IMR-90 (cell line): ENCODE measurements at regions not wholly inside any gene's neighbourhood (a gene's known extent, or its start where the extent isn't known, plus 50 kb on each side); places are given as distances from the start of the nearest gene placed in this dataset.

ENCODE experiments used
- ATAC-seq: fragments of 200-7000 bp; cut with Tn5 transposase; 2 replicates; pipeline ENCODE4 v1.9.1; 2020; ENCODE audit warnings: low read depth, mild to moderate bottlenecking, moderate library complexity
- BruUV-seq: library from RNA; stranded (reverse); fragments of 400-500 nt; replicated peaks from 2 replicates; lab custom pipeline; 2021; lab: Mats Ljungman, UMichigan
- CTCF ChIA-PET: fragments of 300-600 bp; formaldehyde crosslinking; extraction: SDS; loops from one replicate; lab custom pipeline; 2021; ENCODE audit warnings: antibody characterized with exemption; lab: Yijun Ruan, JAX
- POLR2A ChIA-PET: fragments of 300-600 bp; sonication (Branson Sonifier 250); formaldehyde crosslinking; loops from one replicate; lab custom pipeline; 2022; ENCODE audit warnings: antibody characterized with exemption; ENCODE audit not compliant: unreplicated experiment; lab: Charles Lee
- DNase-seq: peaks from one replicate; pipeline ENCODE4 v3.0.0; 2013
- H2AFZ ChIP-seq: replicated peaks from 2 replicates; pipeline ENCODE3; 2013; ENCODE audit warnings: low read length, mild to moderate bottlenecking; ENCODE audit not compliant: poor library complexity
- H2AK5ac ChIP-seq: 2 replicates; pipeline ENCODE4 v1.6.1; 2013; ENCODE audit warnings: low read depth, low read length, inconsistent platforms
- H2AK9ac ChIP-seq: replicated peaks from 2 replicates; pipeline ENCODE3; 2013; ENCODE audit warnings: mild to moderate bottlenecking, low read depth, low read length, moderate library complexity; ENCODE audit not compliant: poor library complexity
- H2BK120ac ChIP-seq: 2 replicates; pipeline ENCODE4 v1.6.1; 2013; ENCODE audit warnings: low read depth, low read length, inconsistent platforms
- H2BK15ac ChIP-seq: 3 replicates; pipeline ENCODE4 v1.6.1; 2013; ENCODE audit warnings: low read depth, low read length, inconsistent platforms
- H2BK20ac ChIP-seq: 2 replicates; pipeline ENCODE4 v1.6.1; 2013; ENCODE audit warnings: low read depth, mild to moderate bottlenecking, inconsistent platforms, low read length, moderate library complexity
- H2BK5ac ChIP-seq: 2 replicates; pipeline ENCODE4 v1.6.1; 2013; ENCODE audit warnings: mild to moderate bottlenecking, low read depth, low read length, inconsistent platforms; ENCODE audit not compliant: poor library complexity, severe bottlenecking
- H3K14ac ChIP-seq: replicated peaks from 2 replicates; pipeline ENCODE4 v1.6.1; 2013; ENCODE audit warnings: low read depth, low read length, inconsistent platforms
- H3K18ac ChIP-seq: 2 replicates; pipeline ENCODE4 v1.6.1; 2013; ENCODE audit warnings: low read depth, low read length, control low read depth
- H3K23ac ChIP-seq: 2 replicates; pipeline ENCODE4 v1.6.1; 2013; ENCODE audit warnings: low read depth, low read length, inconsistent platforms
- H3K27ac ChIP-seq: 2 replicates; pipeline ENCODE4 v1.5.1; 2013; ENCODE audit warnings: mild to moderate bottlenecking, control low read depth, low read length; ENCODE audit not compliant: insufficient read depth
- H3K27me3 ChIP-seq: 2 replicates; pipeline ENCODE4 v1.6.1; 2013; ENCODE audit warnings: low read length; ENCODE audit not compliant: control insufficient read depth, insufficient read depth
- H3K36me3 ChIP-seq: 2 replicates; pipeline ENCODE4 v1.6.1; 2013; ENCODE audit warnings: low read length, mixed read lengths; ENCODE audit not compliant: control insufficient read depth, insufficient read depth
- H3K4ac ChIP-seq: 2 replicates; pipeline ENCODE4 v1.6.1; 2013; ENCODE audit warnings: low read depth, low read length, inconsistent platforms
- H3K4me1 ChIP-seq: 2 replicates; pipeline ENCODE4 v1.6.1; 2013; ENCODE audit warnings: low read length, mixed read lengths; ENCODE audit not compliant: control insufficient read depth, insufficient read depth
- H3K4me2 ChIP-seq: 2 replicates; pipeline ENCODE4 v1.6.1; 2013; ENCODE audit warnings: low read depth, mild to moderate bottlenecking, control low read depth, low read length, moderate library complexity
- H3K4me3 ChIP-seq: 2 replicates; pipeline ENCODE4 v1.5.1; 2013; ENCODE audit warnings: low read depth, mild to moderate bottlenecking, control low read depth, low read length, moderate library complexity; ENCODE audit not compliant: insufficient read depth
- H3K56ac ChIP-seq: 2 replicates; pipeline ENCODE4 v1.6.1; 2013; ENCODE audit warnings: low read length, inconsistent platforms; ENCODE audit not compliant: insufficient read depth; ENCODE audit errors: extremely low read depth
- H3K79me1 ChIP-seq, 2 experiments: 2 replicates each; pipeline ENCODE4 v1.6.1; 2013; ENCODE audit warnings: low read length in 2 of 2, inconsistent platforms in 1 of 2, low read depth in 1 of 2
- H3K9ac ChIP-seq: 2 replicates; pipeline ENCODE4 v1.6.1; 2013; ENCODE audit warnings: low read depth, low read length, control low read depth
- H3K9me1 ChIP-seq: 2 replicates; pipeline ENCODE4 v1.6.1; 2013; ENCODE audit warnings: low read length, inconsistent platforms; ENCODE audit not compliant: insufficient read depth
- H3K9me3 ChIP-seq: 2 replicates; pipeline ENCODE4 v1.6.1; 2013; ENCODE audit warnings: low read length; ENCODE audit not compliant: control insufficient read depth, insufficient read depth
- H4K20me1 ChIP-seq: 2 replicates; pipeline ENCODE4 v1.6.1; 2013; ENCODE audit warnings: low read length, inconsistent platforms; ENCODE audit not compliant: insufficient read depth
- H4K5ac ChIP-seq: 2 replicates; pipeline ENCODE4 v1.6.1; 2013; ENCODE audit warnings: mild to moderate bottlenecking, low read depth, low read length, control low read depth
- H4K8ac ChIP-seq, 2 experiments: 2 replicates each; pipeline ENCODE4 v1.6.1; 2013; ENCODE audit warnings: low read depth in 2 of 2, low read length in 2 of 2, control low read depth in 1 of 2, inconsistent platforms in 1 of 2
- H4K91ac ChIP-seq: 2 replicates; pipeline ENCODE4 v1.6.1; 2013; ENCODE audit warnings: low read depth, low read length, inconsistent platforms; ENCODE audit not compliant: insufficient read depth
- CHD1 ChIP-seq: IDR thresholded peaks from 2 replicates; pipeline ENCODE4 v1.6.1; 2012; ENCODE audit warnings: low read depth, low read length, improper control_type of control experiment
- CTCF ChIP-seq: conservative IDR thresholded peaks from 2 replicates; pipeline ENCODE4 v1.5.1; 2012; ENCODE audit warnings: mild to moderate bottlenecking, low read depth, low read length, improper control_type of control experiment
- FOS ChIP-seq: fragments of 150-350 bp; IDR thresholded peaks from 2 replicates; pipeline ENCODE4 v1.6.1; 2016; ENCODE audit warnings: low read depth, low read length
- NFE2L2 ChIP-seq: fragments of 150-350 bp; IDR thresholded peaks from 2 replicates; pipeline ENCODE4 v1.6.1; 2016; ENCODE audit warnings: low read depth, mild to moderate bottlenecking, low read length
- RAD21 ChIP-seq: IDR thresholded peaks from 2 replicates; pipeline ENCODE4 v1.6.1; 2012; ENCODE audit warnings: low read length, improper control_type of control experiment
- RCOR1 ChIP-seq: IDR thresholded peaks from 2 replicates; pipeline ENCODE4 v1.6.1; 2012; ENCODE audit warnings: mild to moderate bottlenecking, low read length, improper control_type of control experiment; ENCODE audit not compliant: insufficient replicate concordance
- RFX5 ChIP-seq: IDR thresholded peaks from 2 replicates; pipeline ENCODE4 v1.8.0; 2012; ENCODE audit warnings: low read depth, mild to moderate bottlenecking, low read length, moderate library complexity
- SMC3 ChIP-seq: fragments of 150-350 bp; IDR thresholded peaks from 2 replicates; pipeline ENCODE4 v1.6.1; 2016; ENCODE audit warnings: low read depth, mild to moderate bottlenecking, antibody characterized with exemption, low read length, moderate library complexity
- dilution Hi-C: fragments of 300-500 bp; cut with HindIII; formaldehyde crosslinking; loops from one replicate; pipeline ENCODE4 v1.14.3; 2018; ENCODE audit warnings: low sequenced_read_pairs; ENCODE audit not compliant: unreplicated experiment
- in situ Hi-C: fragments of 300-500 bp; cut with MboI; formaldehyde crosslinking; loops from 3 replicates; pipeline ENCODE4 v1.14.3; 2019; ENCODE audit warnings: low sequenced_read_pairs, inconsistent platforms, mixed read lengths
- intact Hi-C: fragments of 100-400 bp; cut with micrococcal nuclease; formaldehyde crosslinking; loops from 2 replicates; pipeline ENCODE4 v1.10.0; 2022
- TF ChIP-seq, protein P1 (sequence below): fragments of 150-350 bp; IDR thresholded peaks from 2 replicates; pipeline ENCODE4 v1.6.1; 2016; ENCODE audit warnings: low read depth, mild to moderate bottlenecking, low read length, moderate library complexity, borderline replicate concordance

DNA sequence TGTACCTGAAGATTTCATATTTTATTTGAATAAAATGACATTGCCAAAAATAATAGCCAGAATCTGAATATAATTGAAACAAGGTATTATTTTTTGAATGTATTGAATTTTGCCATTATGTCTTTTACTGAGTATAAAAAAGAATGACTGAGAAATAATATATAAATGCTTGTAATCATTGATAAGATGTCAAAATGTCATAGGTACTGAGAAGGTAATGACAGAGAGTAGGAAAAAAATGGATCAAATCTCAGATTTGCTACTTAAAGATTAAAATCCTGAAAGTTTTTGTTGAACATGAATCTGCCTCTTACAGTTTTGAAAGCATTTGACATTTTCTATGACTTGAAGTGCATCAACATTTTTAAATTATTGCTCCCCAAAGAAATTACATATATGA, 1069.9 kb upstream of the ADGRL4 start:
- Histone ChIP-seq H3K14ac (no peak overlapping the region), H2AK9ac (no peak overlapping the region), H2AFZ (no peak overlapping the region), H2BK120ac (no peak overlapping the region), H2BK20ac (no peak overlapping the region), H2AK5ac (no peak overlapping the region), H4K8ac (no peak overlapping the region), H4K91ac (no peak overlapping the region), H2BK5ac (no peak overlapping the region), H3K9me3 (no peaks in the 10 kb centered on the region), H3K4me2 (no peak overlapping the region), H3K9ac (no peak overlapping the region), H4K20me1 (no peaks in the 10 kb centered on the region), H3K4ac (no peak overlapping the region), H3K27me3 (no peaks in the 10 kb centered on the region), H3K9me1 (no peaks in the 10 kb centered on the region), H4K5ac (no peak overlapping the region), H3K79me1 (no peaks in the 10 kb centered on the region), H3K4me1 (no peaks in the 10 kb centered on the region), H3K56ac (no peak overlapping the region), H3K18ac (no peak overlapping the region), H3K23ac (no peak overlapping the region), H2BK15ac (no peak overlapping the region), H3K36me3 (no peaks in the 10 kb centered on the region), H3K27ac (no peak overlapping the region), H3K4me3 (no peak overlapping the region)
- POLR2A ChIA-PET, result no interaction called here
- dilution Hi-C loops (no loop called here), in situ Hi-C loops (no loop called here), intact Hi-C loops (no loop called here)
- CTCF ChIA-PET, result no interaction called here
- no peak for DNase-seq
- no peak for ATAC-seq
- BruUV-seq, result no TSS peak
- TF ChIP-seq RFX5, result no peak
- no peak for TF ChIP-seq RAD21
- TF ChIP-seq SMC3, result no peak
- no peak for TF ChIP-seq CHD1
- TF ChIP-seq RCOR1, result no peak
- TF ChIP-seq, protein P1, sequence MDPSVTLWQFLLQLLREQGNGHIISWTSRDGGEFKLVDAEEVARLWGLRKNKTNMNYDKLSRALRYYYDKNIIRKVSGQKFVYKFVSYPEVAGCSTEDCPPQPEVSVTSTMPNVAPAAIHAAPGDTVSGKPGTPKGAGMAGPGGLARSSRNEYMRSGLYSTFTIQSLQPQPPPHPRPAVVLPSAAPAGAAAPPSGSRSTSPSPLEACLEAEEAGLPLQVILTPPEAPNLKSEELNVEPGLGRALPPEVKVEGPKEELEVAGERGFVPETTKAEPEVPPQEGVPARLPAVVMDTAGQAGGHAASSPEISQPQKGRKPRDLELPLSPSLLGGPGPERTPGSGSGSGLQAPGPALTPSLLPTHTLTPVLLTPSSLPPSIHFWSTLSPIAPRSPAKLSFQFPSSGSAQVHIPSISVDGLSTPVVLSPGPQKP, result no peak
- no peak for TF ChIP-seq CTCF
- TF ChIP-seq FOS, result no peak
- TF ChIP-seq NFE2L2, result no peak
